PC-3 (cell line): ENCODE measurements at regions not wholly inside any gene's neighbourhood (a gene's known extent, or its start where the extent isn't known, plus 50 kb on each side); places are given as distances from the start of the nearest gene placed in this dataset.

Source experiments
- EZH2 ChIP-seq: fragments of 300-600 bp; sonication (generic); IDR thresholded peaks from one replicate; pipeline ENCODE4 v1.6.1; 2017; ENCODE audit warnings: antibody characterized with exemption, mild to moderate bottlenecking, low read length; ENCODE audit not compliant: unreplicated experiment
- EZH2phosphoT487 ChIP-seq: fragments of 300-600 bp; sonication (generic); IDR thresholded peaks from 2 replicates; pipeline ENCODE4 v1.6.1; 2018; ENCODE audit warnings: mild to moderate bottlenecking, antibody characterized with exemption, low read length, borderline replicate concordance
- TF ChIP-seq, protein P1 (sequence below): fragments of 300-600 bp; sonication (generic); conservative IDR thresholded peaks from 2 replicates; pipeline ENCODE4 v1.5.1; 2017; ENCODE audit warnings: antibody characterized with exemption, low read depth, mild to moderate bottlenecking, low read length

DNA sequence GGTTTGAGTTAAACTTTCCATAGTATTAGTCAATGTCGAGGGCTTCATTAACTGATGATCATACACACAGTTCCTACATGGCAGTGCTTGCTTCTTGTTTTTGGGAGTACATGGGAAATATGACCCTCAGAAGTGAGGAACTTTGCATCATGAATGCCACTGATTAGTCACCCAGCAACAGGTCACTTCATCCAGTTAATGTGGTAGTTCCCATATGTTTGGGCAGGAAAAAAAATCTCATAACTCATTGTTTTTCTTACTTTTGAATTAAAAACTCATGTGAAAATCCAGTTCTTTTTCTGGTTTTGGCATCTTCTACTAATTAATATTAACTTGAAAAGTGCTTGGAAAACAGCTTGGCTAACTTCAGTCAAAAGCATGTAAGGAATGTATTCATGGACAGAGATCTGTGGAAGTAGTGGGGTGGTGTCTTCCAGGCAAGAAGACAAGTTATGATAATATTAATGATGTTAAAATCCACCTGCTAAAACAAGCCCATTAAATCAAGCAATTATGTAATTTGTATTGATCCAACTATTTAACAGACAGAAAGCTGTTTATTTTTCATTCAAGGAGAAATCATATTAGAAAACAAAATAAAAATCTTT, 309.1 kb upstream of the NAV3 start:
- TF ChIP-seq, protein P1, sequence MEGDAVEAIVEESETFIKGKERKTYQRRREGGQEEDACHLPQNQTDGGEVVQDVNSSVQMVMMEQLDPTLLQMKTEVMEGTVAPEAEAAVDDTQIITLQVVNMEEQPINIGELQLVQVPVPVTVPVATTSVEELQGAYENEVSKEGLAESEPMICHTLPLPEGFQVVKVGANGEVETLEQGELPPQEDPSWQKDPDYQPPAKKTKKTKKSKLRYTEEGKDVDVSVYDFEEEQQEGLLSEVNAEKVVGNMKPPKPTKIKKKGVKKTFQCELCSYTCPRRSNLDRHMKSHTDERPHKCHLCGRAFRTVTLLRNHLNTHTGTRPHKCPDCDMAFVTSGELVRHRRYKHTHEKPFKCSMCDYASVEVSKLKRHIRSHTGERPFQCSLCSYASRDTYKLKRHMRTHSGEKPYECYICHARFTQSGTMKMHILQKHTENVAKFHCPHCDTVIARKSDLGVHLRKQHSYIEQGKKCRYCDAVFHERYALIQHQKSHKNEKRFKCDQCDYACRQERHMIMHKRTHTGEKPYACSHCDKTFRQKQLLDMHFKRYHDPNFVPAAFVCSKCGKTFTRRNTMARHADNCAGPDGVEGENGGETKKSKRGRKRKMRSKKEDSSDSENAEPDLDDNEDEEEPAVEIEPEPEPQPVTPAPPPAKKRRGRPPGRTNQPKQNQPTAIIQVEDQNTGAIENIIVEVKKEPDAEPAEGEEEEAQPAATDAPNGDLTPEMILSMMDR = no peak
- TF ChIP-seq EZH2 (no peak), EZH2phosphoT487 (no peak)
